Calu3 (cell line): ENCODE measurements at regions not wholly inside any gene's neighbourhood (a gene's known extent, or its start where the extent isn't known, plus 50 kb on each side); places are given as distances from the start of the nearest gene placed in this dataset.
"Not testable (repeated sequence)": the region's sequence is repeated elsewhere in the genome, so short reads cannot be mapped to it uniquely, and the experiment has no call there.

Experiments used
- BruUV-seq: library from RNA; stranded (reverse); fragments of 400-500 nt; replicated peaks from 2 replicates; lab custom pipeline; 2021; lab: Mats Ljungman, UMichigan
- CTCF ChIA-PET: fragments of 300-600 bp; sonication (Branson Sonifier 250); formaldehyde crosslinking; loops from one replicate; lab custom pipeline; 2022; ENCODE audit warnings: antibody characterized with exemption; lab: Charles Lee
- DNase-seq: peaks from one replicate; pipeline ENCODE4 v3.0.0; 2022
- H3K27ac Mint-ChIP-seq: one replicate; pipeline ENCODE4 v1.8.0; 2022; ENCODE audit warnings: mixed read lengths; ENCODE audit not compliant: unreplicated experiment
- H3K27me3 Mint-ChIP-seq: one replicate; pipeline ENCODE4 v1.8.0; 2022; ENCODE audit warnings: mixed read lengths; ENCODE audit not compliant: unreplicated experiment
- H3K36me3 Mint-ChIP-seq: one replicate; pipeline ENCODE4 v1.8.0; 2022; ENCODE audit warnings: mild to moderate bottlenecking, moderate library complexity, mixed read lengths; ENCODE audit not compliant: insufficient read depth, unreplicated experiment
- H3K4me1 Mint-ChIP-seq: one replicate; pipeline ENCODE4 v1.8.0; 2022; ENCODE audit warnings: mild to moderate bottlenecking, low read depth, mixed read lengths; ENCODE audit not compliant: unreplicated experiment
- H3K4me3 Mint-ChIP-seq: one replicate; pipeline ENCODE4 v1.8.0; 2022; ENCODE audit warnings: mild to moderate bottlenecking, low read depth, moderate library complexity, mixed read lengths; ENCODE audit not compliant: unreplicated experiment
- H3K9me3 Mint-ChIP-seq: one replicate; pipeline ENCODE4 v1.8.0; 2022; ENCODE audit warnings: low read depth, mixed read lengths; ENCODE audit not compliant: unreplicated experiment
- CTCF ChIP-seq: fragments of 200-600 bp; IDR thresholded peaks from one replicate; pipeline ENCODE4 v1.8.0; 2022; ENCODE audit warnings: antibody characterized with exemption; ENCODE audit not compliant: unreplicated experiment
- intact Hi-C: fragments of 100-400 bp; cut with micrococcal nuclease; formaldehyde crosslinking; loops from one replicate; pipeline ENCODE4 v1.10.0; 2022; ENCODE audit not compliant: unreplicated experiment

GRCh38 chr3:18189282-18190050 is 235.7 kb downstream of the SATB1 start:
- no peaks in the 10 kb centered on the region for H3K4me1 Mint-ChIP-seq
- no TSS peak for BruUV-seq
- H3K27me3 Mint-ChIP-seq, result no peaks in the 10 kb centered on the region
- intact Hi-C loops, result no loop called here
- H3K4me3 Mint-ChIP-seq, result no peak overlapping the region
- H3K36me3 Mint-ChIP-seq, result no peaks in the 10 kb centered on the region
- no peak for TF ChIP-seq CTCF
- H3K9me3 Mint-ChIP-seq, result no peaks in the 10 kb centered on the region
- H3K27ac Mint-ChIP-seq, result no peak overlapping the region
- DNase-seq, result no peak
- CTCF ChIA-PET, result no interaction called here

GRCh38 chr3:18188491-18188890 is 236.6 kb downstream of the SATB1 start:
- no peaks in the 10 kb centered on the region for H3K36me3 Mint-ChIP-seq
- no peak overlapping the region for H3K27ac Mint-ChIP-seq
- no peaks in the 10 kb centered on the region for H3K27me3 Mint-ChIP-seq
- CTCF ChIA-PET, result interaction anchor here (0.6 kb wide), 1 partner anchor 52 kb away, joined by 3 read pairs; no protein-coding TSS in a partner anchor
- no peak for DNase-seq
- intact Hi-C loops, result no loop called here
- no peak for TF ChIP-seq CTCF
- BruUV-seq, result no TSS peak
- H3K4me1 Mint-ChIP-seq, result no peaks in the 10 kb centered on the region
- no peak overlapping the region for H3K4me3 Mint-ChIP-seq
- no peaks in the 10 kb centered on the region for H3K9me3 Mint-ChIP-seq

GRCh38 chr3:18185624-18186023 is 239.5 kb downstream of the SATB1 start:
- Mint-ChIP-seq H3K36me3 (no peaks in the 10 kb centered on the region), H3K27me3 (no peaks in the 10 kb centered on the region), H3K4me3 (no peak overlapping the region), H3K4me1 (no peaks in the 10 kb centered on the region), H3K27ac (no peak overlapping the region), H3K9me3 (peaks cover 10% of the 10 kb centered on the region)
- BruUV-seq, result no TSS peak
- no peak for DNase-seq
- CTCF ChIA-PET, result no interaction called here
- no peak for TF ChIP-seq CTCF
- intact Hi-C loops, result no loop called here

- H3K4me3 Mint-ChIP-seq, H3K27ac Mint-ChIP-seq, H3K36me3 Mint-ChIP-seq, H3K27me3 Mint-ChIP-seq, BruUV-seq, DNase-seq, H3K4me1 Mint-ChIP-seq, CTCF ChIA-PET, intact Hi-C loops: not testable (repeated sequence)
- peaks cover 10% of the 10 kb centered on the region for H3K9me3 Mint-ChIP-seq
Measured at GRCh38 chr3:18182923-18183322, 242.2 kb downstream of the SATB1 start.

GRCh38 chr3:18179521-18179920 is 245.6 kb downstream of the SATB1 start:
- BruUV-seq, result no TSS peak
- CTCF ChIA-PET, result no interaction called here
- no peak overlapping the region for H3K27ac Mint-ChIP-seq
- no peak for DNase-seq
- H3K27me3 Mint-ChIP-seq, result no peaks in the 10 kb centered on the region
- no peak for TF ChIP-seq CTCF
- peaks cover 10% of the 10 kb centered on the region for H3K9me3 Mint-ChIP-seq
- intact Hi-C loops, result no loop called here
- H3K4me1 Mint-ChIP-seq, result no peaks in the 10 kb centered on the region
- no peak overlapping the region for H3K4me3 Mint-ChIP-seq
- H3K36me3 Mint-ChIP-seq, result no peaks in the 10 kb centered on the region
